Liver (tissue), 7 donors: ENCODE measurements at regions not wholly inside any gene's neighbourhood (a gene's known extent, or its start where the extent isn't known, plus 50 kb on each side); places are given as distances from the start of the nearest gene placed in this dataset.

Experiments
- DNase-seq: peaks from one replicate; pipeline ENCODE4 v3.0.0-alpha.2; 2017; ENCODE audit warnings: low spot score
- H3K27ac ChIP-seq, 2 donors: one replicate each; pipeline ENCODE4 v1.7.0; 2013; ENCODE audit warnings: inconsistent platforms in 2 of 2, low read length in 2 of 2, control low read depth in 1 of 2, low read depth in 1 of 2, mild to moderate bottlenecking in 1 of 2
- H3K27me3 ChIP-seq, 4 donors: one replicate each; pipeline versions ENCODE4 v1.6.1 to v1.7.0; 2013; ENCODE audit warnings: low read length in 3 of 4, inconsistent platforms in 1 of 4, mild to moderate bottlenecking in 1 of 4, moderate library complexity in 1 of 4; ENCODE audit not compliant: control insufficient read depth in 4 of 4, insufficient read depth in 4 of 4
- H3K36me3 ChIP-seq, 4 donors: one replicate each; pipeline versions ENCODE4 v1.6.1 to v1.7.0; 2013; ENCODE audit warnings: low read length in 3 of 4, mild to moderate bottlenecking in 3 of 4, low read depth in 1 of 4, moderate library complexity in 1 of 4; ENCODE audit not compliant: control insufficient read depth in 4 of 4, insufficient read depth in 3 of 4
- H3K4me1 ChIP-seq, 4 donors: one replicate each; pipeline versions ENCODE4 v1.6.1 to v1.7.0; 2013; ENCODE audit warnings: low read length in 3 of 4, mild to moderate bottlenecking in 3 of 4, moderate library complexity in 1 of 4; ENCODE audit not compliant: control insufficient read depth in 4 of 4, insufficient read depth in 4 of 4
- H3K4me3 ChIP-seq, 3 donors: one replicate each; pipeline versions ENCODE4 v1.6.1 to v1.7.0; 2013; ENCODE audit warnings: low read length in 3 of 3, control low read depth in 1 of 3, low read depth in 1 of 3, mild to moderate bottlenecking in 1 of 3
- H3K9ac ChIP-seq, 2 donors: one replicate each; pipeline ENCODE4 v1.7.0; 2013; ENCODE audit warnings: low read length in 2 of 2, mild to moderate bottlenecking in 2 of 2, moderate library complexity in 2 of 2, control low read depth in 1 of 2, low read depth in 1 of 2
- H3K9me3 ChIP-seq, 4 donors: one replicate each; pipeline versions ENCODE4 v1.6.1 to v1.7.0; 2013; ENCODE audit warnings: low read length in 3 of 4; ENCODE audit not compliant: control insufficient read depth in 4 of 4
- ATF3 ChIP-seq: IDR thresholded peaks from 2 replicates; pipeline ENCODE4 v1.6.1; 2016; ENCODE audit warnings: antibody characterized with exemption
- FOXA1 ChIP-seq: IDR thresholded peaks from 2 replicates; pipeline ENCODE4 v1.6.1; 2016; ENCODE audit warnings: antibody characterized with exemption
- FOXA2 ChIP-seq: IDR thresholded peaks from 2 replicates; pipeline ENCODE4 v1.6.1; 2016; ENCODE audit warnings: antibody characterized with exemption
- GABPA ChIP-seq, 2 donors: IDR thresholded peaks in 1 of 2; conservative IDR thresholded peaks in 1 of 2; 2 replicates each; pipeline ENCODE4 v1.6.1; 2016; ENCODE audit warnings: antibody characterized with exemption in 2 of 2, mild to moderate bottlenecking in 1 of 2, moderate library complexity in 1 of 2
- HNF4A ChIP-seq, 2 donors: conservative IDR thresholded peaks; 2 replicates each; pipeline ENCODE4 v1.6.1; 2016; ENCODE audit warnings: antibody characterized with exemption in 2 of 2, mild to moderate bottlenecking in 2 of 2
- JUND ChIP-seq, 2 donors: IDR thresholded peaks; 2 replicates each; pipeline ENCODE4 v1.6.1; 2016; ENCODE audit warnings: antibody characterized with exemption in 2 of 2
- MAX ChIP-seq: IDR thresholded peaks from 2 replicates; pipeline ENCODE4 v1.6.1; 2016; ENCODE audit warnings: antibody characterized with exemption
- NR2F2 ChIP-seq: IDR thresholded peaks from 2 replicates; pipeline ENCODE4 v1.6.1; 2016; ENCODE audit warnings: antibody characterized with exemption
- RAD21 ChIP-seq, 2 donors: IDR thresholded peaks; 2 replicates each; pipeline ENCODE4 v1.6.1; 2016; ENCODE audit warnings: antibody characterized with exemption in 2 of 2, mild to moderate bottlenecking in 2 of 2
- REST ChIP-seq: IDR thresholded peaks from 2 replicates; pipeline ENCODE4 v1.6.1; 2016; ENCODE audit warnings: antibody characterized with exemption, mild to moderate bottlenecking
- RXRA ChIP-seq, 2 donors: IDR thresholded peaks; 2 replicates each; pipeline ENCODE4 v1.6.1; 2017 to 2018; ENCODE audit warnings: antibody characterized with exemption in 2 of 2, mild to moderate bottlenecking in 1 of 2
- TAF1 ChIP-seq: conservative IDR thresholded peaks from 2 replicates; pipeline ENCODE4 v1.6.1; 2016; ENCODE audit warnings: antibody characterized with exemption, mild to moderate bottlenecking
- YY1 ChIP-seq: IDR thresholded peaks from 2 replicates; pipeline ENCODE4 v1.6.1; 2016; ENCODE audit warnings: antibody characterized with exemption, mild to moderate bottlenecking
- ZBTB33 ChIP-seq: IDR thresholded peaks from 2 replicates; pipeline ENCODE4 v1.6.1; 2016; ENCODE audit warnings: antibody characterized with exemption
- WGBS: extraction: QIAGEN DNeasy Blood & Tissue Kit; methylation state at CpG from one replicate; pipeline ENCODE4 v1.1.7; 2013; 5-methylcytosine and 5-hydroxymethylcytosine counted together
- donor health status: healthy.
- donor health status: healthy.
- donor health status: healthy.
- donor health status: healthy.

- TF ChIP-seq ZBTB33: no peak
- no peak for TF ChIP-seq MAX
- TF ChIP-seq RXRA (IDR thresholded peaks at IDR 0.05): no peak
Measured at GRCh38 chr3:105039004-105039403, 327.7 kb upstream of the ALCAM start (continued).

GRCh38 chr3:105040026-105040622, 326.6 kb upstream of the ALCAM start:
- 54% methylated on average over 1 of the region's 1 CpG for WGBS
- no peak for DNase-seq
- TF ChIP-seq ZBTB33 (no peak), HNF4A (conservative IDR thresholded peaks at IDR 0.05) (peak in 1 of 2 donors; percentile 7), JUND (IDR thresholded peaks at IDR 0.05) (no peak), REST (no peak), TAF1 (no peak), ATF3 (no peak), RXRA (IDR thresholded peaks at IDR 0.05) (no peak)

GRCh38 chr3:105042586-105042985, 324.1 kb upstream of the ALCAM start:
- TF ChIP-seq RAD21 (IDR thresholded peaks at IDR 0.05) (no peak), FOXA1 (no peak), MAX (no peak), FOXA2 (no peak), NR2F2 (no peak), GABPA (IDR thresholded peaks at IDR 0.05 in 1 of 2, conservative IDR thresholded peaks at IDR 0.05 in 1 of 2) (no peak), RXRA (IDR thresholded peaks at IDR 0.05) (no peak), REST (no peak), YY1 (no peak)

More at GRCh38 chr3:105040026-105040622, 326.6 kb upstream of the ALCAM start:
- H3K36me3 ChIP-seq: no peaks in the 10 kb centered on the region
- H3K9me3 ChIP-seq: no peaks in the 10 kb centered on the region
- H3K27me3 ChIP-seq: no peaks in the 10 kb centered on the region
- H3K9ac ChIP-seq: no peak overlapping the region
- peaks cover 0 to 8% (median 0%) of the 10 kb centered on the region in 4 donors for H3K4me1 ChIP-seq
- H3K27ac ChIP-seq: no peak overlapping the region
- no peak overlapping the region for H3K4me3 ChIP-seq

More at GRCh38 chr3:105042586-105042985, 324.1 kb upstream of the ALCAM start:
- WGBS: 59% methylated on average over 3 of the region's 3 CpGs
- no peak overlapping the region for H3K9ac ChIP-seq
- peaks cover 0 to 8% (median 0%) of the 10 kb centered on the region in 4 donors for H3K4me1 ChIP-seq
- no peaks in the 10 kb centered on the region for H3K36me3 ChIP-seq
- no peaks in the 10 kb centered on the region for H3K9me3 ChIP-seq
- H3K27ac ChIP-seq: no peak overlapping the region
- no peaks in the 10 kb centered on the region for H3K27me3 ChIP-seq
- H3K4me3 ChIP-seq: no peak overlapping the region
- DNase-seq: no peak
